ENCODE measurements at regions not wholly inside any gene's neighbourhood (a gene's known extent, or its start where the extent isn't known, plus 50 kb on each side); places are given as distances from the start of the nearest gene placed in this dataset.

GRCh38 chr17:79142375-79142774, 67.8 kb downstream of the ENGASE start:
- H3K27me3 Mint-ChIP-seq: peaks cover 30% of the 10 kb centered on the region
- no peak overlapping the region for H3K4me3 Mint-ChIP-seq
- ATAC-seq (no peak), DNase-seq (no peak)
- H3K4me1 Mint-ChIP-seq: peaks cover 2% of the 10 kb centered on the region
- H3K9me3 ChIP-seq (ENCODE audit: control insufficient read depth, low read length, poor library complexity, severe bottlenecking): no peaks in the 10 kb centered on the region
- no peaks in the 10 kb centered on the region for H3K36me3 Mint-ChIP-seq (ENCODE audit: low read depth)
- no peak overlapping the region for H3K27ac Mint-ChIP-seq

DNA sequence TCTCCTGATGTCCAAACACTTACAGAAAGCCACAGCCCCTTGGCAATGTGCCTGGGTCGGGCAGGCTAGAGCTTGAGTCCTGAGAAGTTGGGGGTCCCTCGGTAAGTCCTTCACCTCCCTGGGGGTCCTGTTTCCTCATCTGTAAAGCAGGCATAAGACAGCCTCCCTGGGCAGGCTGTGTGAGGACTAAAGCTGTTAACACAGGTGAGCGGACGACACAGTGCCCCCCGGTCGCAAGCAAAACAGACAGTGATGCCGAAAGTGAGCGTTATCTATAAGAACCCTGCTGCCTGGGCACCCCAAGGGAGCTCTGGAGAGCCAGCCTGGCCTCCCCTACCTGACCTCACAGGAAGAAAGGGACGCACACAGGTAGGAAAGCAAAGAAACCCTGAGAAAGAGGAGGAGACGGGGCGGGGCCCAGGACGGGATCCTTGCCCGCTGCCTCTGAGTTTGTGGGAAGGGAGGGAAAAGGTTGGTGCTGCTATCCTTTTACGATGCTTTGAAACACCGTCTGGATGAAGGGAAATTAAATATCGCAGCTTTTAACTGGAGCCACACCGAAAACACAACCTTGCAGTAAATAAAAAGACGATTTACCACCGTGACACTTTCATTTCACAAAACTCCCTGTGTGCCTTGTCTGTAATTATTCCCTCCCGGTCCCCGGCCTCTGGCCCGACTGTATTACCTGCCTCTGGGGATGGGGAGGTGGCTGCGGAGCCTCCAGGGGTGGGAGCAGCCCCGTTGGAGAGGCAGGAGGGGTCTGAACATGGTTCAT, 67.1 kb downstream of the ENGASE start:
- peaks cover 2% of the 10 kb centered on the region for H3K4me1 Mint-ChIP-seq
- no peaks in the 10 kb centered on the region for H3K36me3 Mint-ChIP-seq (ENCODE audit: low read depth)
- ATAC-seq (no peak), DNase-seq (no peak)
- no peaks in the 10 kb centered on the region for H3K9me3 ChIP-seq (ENCODE audit: control insufficient read depth, low read length, poor library complexity, severe bottlenecking)
- H3K27ac Mint-ChIP-seq: no peak overlapping the region
- H3K4me3 Mint-ChIP-seq: no peak overlapping the region
- H3K27me3 Mint-ChIP-seq: peaks cover 30% of the 10 kb centered on the region

DNA sequence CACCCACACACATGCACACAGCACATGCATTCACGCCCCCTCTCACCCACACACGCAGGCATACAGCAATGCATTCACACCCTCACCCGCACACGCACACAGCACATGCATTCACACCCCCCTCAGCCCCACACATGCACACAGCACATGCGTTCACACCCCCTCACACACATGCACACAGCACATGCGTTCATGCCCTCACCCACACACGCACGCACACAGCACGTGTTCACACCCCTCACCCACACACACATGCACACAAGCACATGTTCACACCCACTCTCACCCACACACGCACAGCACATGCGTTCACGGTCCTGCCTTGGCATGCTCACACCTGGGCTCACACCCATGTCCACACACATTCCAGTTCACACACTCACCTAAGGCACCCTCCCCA, 64.2 kb downstream of the ENGASE start:
- Mint-ChIP-seq H3K27me3 (peaks cover 53% of the 10 kb centered on the region), H3K4me1 (peaks cover 2% of the 10 kb centered on the region), H3K27ac (no peak overlapping the region), H3K36me3 (ENCODE audit: low read depth) (no peaks in the 10 kb centered on the region), H3K4me3 (no peak overlapping the region)
- no peak for DNase-seq
- H3K9me3 ChIP-seq (ENCODE audit: control insufficient read depth, low read length, poor library complexity, severe bottlenecking): no peaks in the 10 kb centered on the region
- ATAC-seq: no peak

GRCh38 chr17:79137789-79138165, 63.2 kb downstream of the ENGASE start:
- DNase-seq (no peak), ATAC-seq (no peak)
- H3K9me3 ChIP-seq (ENCODE audit: control insufficient read depth, low read length, poor library complexity, severe bottlenecking): no peaks in the 10 kb centered on the region
- peaks cover 2% of the 10 kb centered on the region for H3K4me1 Mint-ChIP-seq
- peaks cover 59% of the 10 kb centered on the region for H3K27me3 Mint-ChIP-seq
- H3K36me3 Mint-ChIP-seq (ENCODE audit: low read depth): no peaks in the 10 kb centered on the region
- H3K27ac Mint-ChIP-seq: no peak overlapping the region
- H3K4me3 Mint-ChIP-seq: no peak overlapping the region

DNA sequence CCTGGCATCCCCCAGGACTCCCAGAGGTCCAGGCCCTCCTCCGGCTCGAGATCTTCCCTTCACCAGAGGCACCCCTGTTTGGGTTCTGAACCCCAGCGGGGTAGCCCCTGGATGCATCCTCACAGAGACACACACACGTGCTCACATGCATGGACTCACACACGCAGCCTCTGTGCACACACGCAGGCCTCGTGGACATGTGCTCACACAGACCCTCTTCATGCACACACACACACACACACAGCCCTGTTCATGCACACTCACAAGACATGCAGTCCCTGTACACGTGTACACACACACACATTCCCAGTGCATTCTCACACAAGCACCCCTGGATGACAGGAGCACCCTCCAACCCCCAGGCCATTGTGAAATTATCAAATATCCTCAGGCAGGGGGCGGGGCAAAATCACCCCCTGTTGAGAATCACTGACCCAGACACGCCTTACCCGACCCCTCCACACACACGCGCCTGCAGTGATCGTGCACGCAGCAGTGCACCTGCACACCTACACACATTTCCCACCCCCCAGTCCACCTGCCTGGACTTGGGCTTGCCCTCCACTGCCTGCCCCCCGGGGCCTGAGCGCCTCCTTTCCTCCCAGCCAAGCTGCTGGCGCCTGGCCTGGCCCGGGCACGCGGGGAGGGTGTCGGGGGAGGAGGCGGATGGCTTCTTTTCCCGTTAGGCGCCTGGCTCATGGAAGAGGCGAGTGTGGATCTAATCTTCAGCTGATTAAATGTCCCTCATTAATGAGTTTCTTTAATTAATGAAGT, 62.6 kb downstream of the ENGASE start:
- H3K9me3 ChIP-seq (ENCODE audit: control insufficient read depth, low read length, poor library complexity, severe bottlenecking): no peaks in the 10 kb centered on the region
- Mint-ChIP-seq H3K36me3 (ENCODE audit: low read depth) (no peaks in the 10 kb centered on the region), H3K4me3 (no peak overlapping the region), H3K27me3 (peaks cover 61% of the 10 kb centered on the region), H3K4me1 (peaks cover 2% of the 10 kb centered on the region), H3K27ac (no peak overlapping the region)
- DNase-seq (no peak), ATAC-seq (no peak)

- H3K27me3 Mint-ChIP-seq: peaks cover 64% of the 10 kb centered on the region
- no peaks in the 10 kb centered on the region for H3K36me3 Mint-ChIP-seq (ENCODE audit: low read depth)
- no peaks in the 10 kb centered on the region for H3K9me3 ChIP-seq (ENCODE audit: control insufficient read depth, low read length, poor library complexity, severe bottlenecking)
- H3K4me3 Mint-ChIP-seq: no peak overlapping the region
- no peaks in the 10 kb centered on the region for H3K4me1 Mint-ChIP-seq
- ATAC-seq: no peak
- DNase-seq: no peak
- H3K27ac Mint-ChIP-seq: no peak overlapping the region
Observed at GRCh38 chr17:79136596-79136995, 62.0 kb downstream of the ENGASE start.

All from T-helper 17 cell (primary cell).